Heart left ventricle (tissue), 16 donors: ENCODE measurements at regions not wholly inside any gene's neighbourhood (a gene's known extent, or its start where the extent isn't known, plus 50 kb on each side); places are given as distances from the start of the nearest gene placed in this dataset.
A peak's percentile ranks its signal among the peaks of the same experiment; 100 is the strongest.

Experiments used
- ATAC-seq, 4 donors: fragments of 200-7000 bp; cut with Tn5 transposase; one replicate each; pipeline ENCODE4 v1.9.1; 2020 to 2022; ENCODE audit warnings: moderate library complexity in 4 of 4, mild to moderate bottlenecking in 3 of 4, moderate number of reproducible peaks in 1 of 4
- DNase-seq, 5 donors: peaks; one replicate each; pipeline ENCODE4 v3.0.0-alpha.2; 2020
- H3K27ac ChIP-seq, 12 donors: fragments of 200-600 bp; sonication (generic) in 4 of 12; one replicate each; pipeline versions ENCODE4 v1.5.0 to v1.8.0; 2016 to 2022; ENCODE audit warnings: mild to moderate bottlenecking in 2 of 12
- H3K27me3 ChIP-seq, 9 donors: fragments of 200-600 bp; sonication (generic) in 2 of 9; one replicate each; pipeline versions ENCODE4 v1.5.1 to v1.8.0; 2016 to 2022; ENCODE audit warnings: mild to moderate bottlenecking in 3 of 9
- H3K36me3 ChIP-seq, 9 donors: fragments of 200-600 bp; sonication (generic) in 2 of 9; one replicate each; pipeline versions ENCODE4 v1.5.0 to v1.8.0; 2018 to 2022; ENCODE audit warnings: mild to moderate bottlenecking in 2 of 9
- H3K4me1 ChIP-seq, 12 donors: fragments of 200-600 bp; sonication (generic) in 4 of 12; one replicate each; pipeline versions ENCODE4 v1.5.0 to v1.8.0; 2016 to 2022; ENCODE audit warnings: mild to moderate bottlenecking in 3 of 12
- H3K4me3 ChIP-seq, 12 donors: fragments of 200-600 bp; sonication (generic) in 4 of 12; one replicate each; pipeline versions ENCODE4 v1.5.0 to v1.8.0; 2017 to 2022; ENCODE audit warnings: mild to moderate bottlenecking in 9 of 12, moderate library complexity in 4 of 12
- H3K9me3 ChIP-seq, 12 donors: fragments of 200-600 bp; sonication (generic) in 4 of 12; one replicate each; pipeline versions ENCODE4 v1.5.0 to v1.8.0; 2016 to 2022; ENCODE audit warnings: mild to moderate bottlenecking in 1 of 12
- CTCF ChIP-seq, 12 donors: fragments of 200-600 bp; sonication (generic) in 4 of 12; IDR thresholded peaks; one replicate each; pipeline versions ENCODE4 v1.5.0 to v1.8.0; 2018 to 2022; ENCODE audit warnings: antibody characterized with exemption in 12 of 12, mild to moderate bottlenecking in 5 of 12
- POLR2A ChIP-seq, 2 donors: fragments of 450-650 bp; IDR thresholded peaks; one replicate each; pipeline ENCODE4 v1.6.1; 2017; ENCODE audit warnings: antibody characterized with exemption in 2 of 2, mild to moderate bottlenecking in 2 of 2, moderate library complexity in 2 of 2
- WGBS, 4 donors: extraction: QIAGEN DNeasy Blood & Tissue Kit in 2 of 4; methylation state at CpG; one replicate each; pipeline versions ENCODE4 v1.1.5 to v1.1.7; 2013 to 2018; 5-methylcytosine and 5-hydroxymethylcytosine counted together
- intact Hi-C, 10 donors: fragments of 100-400 bp; cut with DNase I; formaldehyde crosslinking; loops; one replicate each; pipeline versions ENCODE4 v1.11.1 to v1.14.2; 2022
- donor health status: ischemic (EF 13 %, LVEDD 7.1; RV severe dilation, severe dysfunction).
- donor health status: healthy with polysubstance abuse.
- donor health status: DM: no; HTN: yes; CAD: no.
- donor health status: DM: no; HTN: no; CAD: no.
- donor health status: ischemic (EF 25% LVEDD 6.9; RV normal size, moderate dysfunction).
- donor health status: ischemic (EF 25% LVEDD 5.7; RV mildly dilated, moderate dysfunction).
- donor health status: healthy.
- donor health status: DM: yes; HTN: yes; CAD: no.
- donor health status: ischemic (EF 35%, LVEDD 5.7; RV mildly dilated, moderate dysfunction).
- donor health status: nonischemic (EF 11% LVEDD 7.7; RV severe dilation, severe dysfunction).
- donor health status: DM: yes; HTN: yes; CAD: no.
- donor health status: PGD.
- donor health status: ischemic (EF 29% LVEDD 5.4; RV normal size, mild dysfunction).
- donor health status: nonischemic (EF 23%, LVEDD 6.1; RV moderate dilation, normal function).

- WGBS, 4 donors = 51 to 55% (median 53%) methylated on average over 7 of the region's 7 CpGs
- Histone ChIP-seq H3K27me3 (no peaks in the 10 kb centered on the region), H3K4me3 (no peak overlapping the region), H3K36me3 (no peaks in the 10 kb centered on the region), H3K9me3 (no peaks in the 10 kb centered on the region), H3K27ac (peak overlapping the region in 3 of 12 donors; percentile 4 to 27 (median 20)), H3K4me1 (peaks cover 0 to 14% (median 5%) of the 10 kb centered on the region in 12 donors)
- peak in 4 of 5 donors; percentile 40 to 65 (median 57) for DNase-seq
- ATAC-seq = peak; percentile 72 to 93 (median 88)
- no peak for TF ChIP-seq POLR2A (IDR thresholded peaks at IDR 0.05)
- intact Hi-C loops = no loop called here
Observed at GRCh38 chr14:71235875-71236274, 328.6 kb downstream of the PCNX1 start.

GRCh38 chr14:71236487-71236886 is 329.2 kb downstream of the PCNX1 start:
- ATAC-seq = no peak
- intact Hi-C loops = no loop called here
- peaks cover 0 to 14% (median 5%) of the 10 kb centered on the region in 12 donors for H3K4me1 ChIP-seq
- no peaks in the 10 kb centered on the region for H3K9me3 ChIP-seq
- H3K36me3 ChIP-seq = no peaks in the 10 kb centered on the region
- H3K27me3 ChIP-seq = no peaks in the 10 kb centered on the region
- 56 to 68% (median 64%) methylated on average over 3 of the region's 3 CpGs for WGBS, 4 donors
- no peak for DNase-seq
- no peak overlapping the region for H3K4me3 ChIP-seq
- TF ChIP-seq POLR2A (IDR thresholded peaks at IDR 0.05) (no peak), CTCF (IDR thresholded peaks at IDR 0.05) (no peak)
- peak overlapping the region in 2 of 12 donors; percentile 20 to 27 for H3K27ac ChIP-seq

- intact Hi-C loops = no loop called here
- ATAC-seq (no peak), DNase-seq (no peak)
- WGBS, 4 donors = 89 to 96% (median 93%) methylated on average over 4 of the region's 4 CpGs
- Histone ChIP-seq H3K9me3 (no peaks in the 10 kb centered on the region), H3K36me3 (no peaks in the 10 kb centered on the region), H3K4me1 (peaks cover 0 to 24% (median 13%) of the 10 kb centered on the region in 12 donors), H3K27ac (no peak overlapping the region), H3K27me3 (no peaks in the 10 kb centered on the region), H3K4me3 (no peak overlapping the region)
- TF ChIP-seq POLR2A (IDR thresholded peaks at IDR 0.05) (no peak), CTCF (IDR thresholded peaks at IDR 0.05) (no peak)
Observed at GRCh38 chr14:71237556-71237955, 330.3 kb downstream of the PCNX1 start.

- WGBS, 4 donors = 81 to 88% (median 84%) methylated on average over 5 of the region's 5 CpGs
- Histone ChIP-seq H3K4me3 (no peak overlapping the region), H3K36me3 (no peaks in the 10 kb centered on the region), H3K4me1 (peaks cover 0 to 28% (median 14%) of the 10 kb centered on the region in 12 donors), H3K9me3 (no peaks in the 10 kb centered on the region), H3K27ac (no peak overlapping the region), H3K27me3 (no peaks in the 10 kb centered on the region)
- ATAC-seq (no peak), DNase-seq (no peak)
- no peak for TF ChIP-seq CTCF (IDR thresholded peaks at IDR 0.05)
- no peak for TF ChIP-seq POLR2A (IDR thresholded peaks at IDR 0.05)
- intact Hi-C loops = no loop called here
Observed at GRCh38 chr14:71238835-71239234, 331.6 kb downstream of the PCNX1 start.

DNA sequence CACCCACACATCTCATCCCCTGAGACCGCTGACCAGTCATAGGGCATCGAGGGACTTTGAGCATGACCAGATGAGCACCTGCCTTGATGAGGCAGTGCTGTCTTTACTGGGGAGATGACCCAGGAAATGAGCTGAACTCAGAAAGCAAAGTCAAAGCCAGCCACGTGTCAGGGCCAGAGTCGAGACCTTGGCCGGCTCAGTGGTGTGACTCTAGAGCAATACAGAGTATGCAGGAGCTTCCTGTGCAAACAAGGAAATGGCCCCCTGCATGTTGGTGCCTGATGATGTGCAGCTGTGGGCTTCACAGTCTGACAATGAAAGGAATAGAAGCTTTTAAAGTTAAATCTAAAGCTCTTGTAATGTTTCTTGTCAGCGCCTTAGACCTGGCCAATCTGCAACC is 332.9 kb downstream of the PCNX1 start:
- intact Hi-C loops = no loop called here
- H3K27ac ChIP-seq = no peak overlapping the region
- H3K9me3 ChIP-seq = no peaks in the 10 kb centered on the region
- 54 to 72% (median 66%) methylated on average over 6 of the region's 6 CpGs for WGBS, 4 donors
- no peak for DNase-seq
- no peak for ATAC-seq
- H3K4me1 ChIP-seq = peaks cover 0 to 34% (median 14%) of the 10 kb centered on the region in 12 donors
- H3K4me3 ChIP-seq = no peak overlapping the region
- H3K27me3 ChIP-seq = no peaks in the 10 kb centered on the region
- no peaks in the 10 kb centered on the region for H3K36me3 ChIP-seq
- TF ChIP-seq CTCF (IDR thresholded peaks at IDR 0.05) = no peak
- TF ChIP-seq POLR2A (IDR thresholded peaks at IDR 0.05) = no peak
